ENCODE measurements at regions not wholly inside any gene's neighbourhood (a gene's known extent, or its start where the extent isn't known, plus 50 kb on each side); places are given as distances from the start of the nearest gene placed in this dataset.

GRCh38 chr21:14866859-14867765 is 197.7 kb downstream of the NRIP1 start:
- H3K27me3 ChIP-seq (ENCODE audit: insufficient read depth, low read length): no peaks in the 10 kb centered on the region
- H3K4me3 Mint-ChIP-seq (ENCODE audit: unreplicated experiment): no peak overlapping the region
- H3K4me2 ChIP-seq (ENCODE audit: low read length): no peak overlapping the region
- peaks cover 10% of the 10 kb centered on the region for H3K4me1 ChIP-seq (ENCODE audit: insufficient read depth, low read length)
- H3K27me3 Mint-ChIP-seq (ENCODE audit: low read depth, unreplicated experiment): no peaks in the 10 kb centered on the region
- no peak overlapping the region for H2AFZ ChIP-seq (ENCODE audit: low read depth, low read length)
- FAIRE-seq (no peak), DNase-seq (ENCODE audit: low read depth) (no peak)
- H3K9me3 ChIP-seq (ENCODE audit: insufficient read depth, low read depth, low read length): no peaks in the 10 kb centered on the region
- H3K36me3 Mint-ChIP-seq (ENCODE audit: low read depth, unreplicated experiment): no peaks in the 10 kb centered on the region
- no peak overlapping the region for H3K27ac ChIP-seq (ENCODE audit: low read depth, low read length)
- H4K20me1 ChIP-seq (ENCODE audit: insufficient read depth, low read length): no peaks in the 10 kb centered on the region
- TF ChIP-seq CTCF (IDR thresholded peaks at IDR 0.05; ENCODE audit: insufficient read depth, low read depth, low read length) (no peak), EZH2 (IDR thresholded peaks at IDR 0.05; ENCODE audit: insufficient read depth, low read length) (no peak)
- H3K27ac Mint-ChIP-seq (ENCODE audit: unreplicated experiment): no peak overlapping the region
- H3K9ac ChIP-seq (ENCODE audit: low read length): no peak overlapping the region
- H3K36me3 ChIP-seq (ENCODE audit: insufficient read depth, low read length): no peaks in the 10 kb centered on the region
- peaks cover 26% of the 10 kb centered on the region for H3K4me1 Mint-ChIP-seq (ENCODE audit: low read depth, unreplicated experiment)
- H3K79me2 ChIP-seq (ENCODE audit: insufficient read depth, low read length): no peaks in the 10 kb centered on the region
- no peaks in the 10 kb centered on the region for H3K9me3 Mint-ChIP-seq (ENCODE audit: unreplicated experiment)
- no peak overlapping the region for H3K4me3 ChIP-seq (ENCODE audit: insufficient read depth, low read depth, low read length)

GRCh38 chr21:14864211-14865021 is 200.4 kb downstream of the NRIP1 start:
- H3K4me3 ChIP-seq (ENCODE audit: insufficient read depth, low read depth, low read length): no peak overlapping the region
- peaks cover 10% of the 10 kb centered on the region for H3K4me1 ChIP-seq (ENCODE audit: insufficient read depth, low read length)
- peak; percentile 68 for DNase-seq (ENCODE audit: low read depth)
- H3K27ac ChIP-seq (ENCODE audit: low read depth, low read length): no peak overlapping the region
- Mint-ChIP-seq H3K27ac (ENCODE audit: unreplicated experiment) (peak overlapping the region; percentile 55), H3K4me1 (ENCODE audit: low read depth, unreplicated experiment) (peaks cover 26% of the 10 kb centered on the region), H3K36me3 (ENCODE audit: low read depth, unreplicated experiment) (peaks cover 3% of the 10 kb centered on the region), H3K4me3 (ENCODE audit: unreplicated experiment) (no peak overlapping the region), H3K27me3 (ENCODE audit: low read depth, unreplicated experiment) (no peaks in the 10 kb centered on the region), H3K9me3 (ENCODE audit: unreplicated experiment) (peaks cover 4% of the 10 kb centered on the region)
- H3K4me2 ChIP-seq (ENCODE audit: low read length): peak overlapping the region; percentile 36
- no peaks in the 10 kb centered on the region for H4K20me1 ChIP-seq (ENCODE audit: insufficient read depth, low read length)
- no peak for FAIRE-seq
- TF ChIP-seq CTCF (IDR thresholded peaks at IDR 0.05; ENCODE audit: insufficient read depth, low read depth, low read length) (peak; percentile 60), EZH2 (IDR thresholded peaks at IDR 0.05; ENCODE audit: insufficient read depth, low read length) (no peak)
- no peaks in the 10 kb centered on the region for H3K36me3 ChIP-seq (ENCODE audit: insufficient read depth, low read length)
- no peaks in the 10 kb centered on the region for H3K79me2 ChIP-seq (ENCODE audit: insufficient read depth, low read length)
- H3K9me3 ChIP-seq (ENCODE audit: insufficient read depth, low read depth, low read length): no peaks in the 10 kb centered on the region
- H2AFZ ChIP-seq (ENCODE audit: low read depth, low read length): peak overlapping the region; percentile 13
- no peaks in the 10 kb centered on the region for H3K27me3 ChIP-seq (ENCODE audit: insufficient read depth, low read length)
- H3K9ac ChIP-seq (ENCODE audit: low read length): no peak overlapping the region

Data from astrocyte (in vitro differentiated cells and primary cell).